Neural progenitor cell (in vitro differentiated cells): ENCODE measurements at regions not wholly inside any gene's neighbourhood (a gene's known extent, or its start where the extent isn't known, plus 50 kb on each side); places are given as distances from the start of the nearest gene placed in this dataset.

Experiments
- DNase-seq: peaks from one replicate; pipeline ENCODE4 v3.0.0-alpha.2; 2016; ENCODE audit warnings: low spot score
- H2AFZ ChIP-seq: fragments of 200-600 bp; sonication (generic); replicated peaks from 2 replicates; pipeline ENCODE4 v1.6.1; 2016; ENCODE audit warnings: antibody characterized with exemption
- H3F3A ChIP-seq: fragments of 200-600 bp; sonication (generic); 2 replicates; pipeline ENCODE4 v1.6.1; 2016; ENCODE audit warnings: antibody characterized with exemption, low read depth
- H3K27ac ChIP-seq: fragments of 200-600 bp; sonication (generic); 2 replicates; pipeline ENCODE4 v1.5.1; 2016; ENCODE audit warnings: mild to moderate bottlenecking
- H3K27me3 ChIP-seq: fragments of 200-600 bp; sonication (generic); 2 replicates; pipeline ENCODE4 v1.6.1; 2016; ENCODE audit warnings: mild to moderate bottlenecking, moderate library complexity
- H3K36me3 ChIP-seq: fragments of 200-600 bp; sonication (generic); 2 replicates; pipeline ENCODE4 v1.5.1; 2016
- H3K4me1 ChIP-seq: fragments of 200-600 bp; sonication (generic); 2 replicates; pipeline ENCODE4 v1.6.1; 2016; ENCODE audit warnings: mixed run types
- H3K4me2 ChIP-seq: fragments of 200-600 bp; sonication (generic); 2 replicates; pipeline ENCODE4 v1.6.1; 2016
- H3K4me3 ChIP-seq: fragments of 200-600 bp; sonication (generic); 2 replicates; pipeline ENCODE4 v1.5.1; 2016
- H3K79me2 ChIP-seq: fragments of 200-600 bp; sonication (generic); 2 replicates; pipeline ENCODE4 v1.6.1; 2016; ENCODE audit warnings: low read depth
- H3K9ac ChIP-seq: fragments of 200-600 bp; sonication (generic); 2 replicates; pipeline ENCODE4 v1.6.1; 2016
- H3K9me3 ChIP-seq: fragments of 200-600 bp; sonication (generic); 2 replicates; pipeline ENCODE4 v1.5.1; 2016; ENCODE audit warnings: low read depth
- H4K20me1 ChIP-seq: fragments of 200-600 bp; sonication (generic); 2 replicates; pipeline ENCODE4 v1.6.1; 2016; ENCODE audit warnings: low read depth
- H3K27ac Mint-ChIP-seq: 3 replicates; pipeline ENCODE4 v1.8.0; 2021; ENCODE audit warnings: mixed read lengths
- H3K27me3 Mint-ChIP-seq: 2 replicates; pipeline ENCODE4 v1.8.0; 2022; ENCODE audit warnings: low read depth, mild to moderate bottlenecking, inconsistent platforms, moderate library complexity, mixed read lengths; ENCODE audit not compliant: insufficient read depth
- H3K36me3 Mint-ChIP-seq: 3 replicates; pipeline ENCODE4 v1.8.0; 2021; ENCODE audit warnings: mixed read lengths
- H3K4me1 Mint-ChIP-seq: 3 replicates; pipeline ENCODE4 v1.8.0; 2021; ENCODE audit warnings: mixed read lengths
- H3K4me3 Mint-ChIP-seq: 3 replicates; pipeline ENCODE4 v1.8.0; 2021; ENCODE audit warnings: mild to moderate bottlenecking, moderate library complexity, mixed read lengths
- H3K9me3 Mint-ChIP-seq: 3 replicates; pipeline ENCODE4 v1.8.0; 2020; ENCODE audit warnings: mixed read lengths
- CTCF ChIP-seq: fragments of 200-600 bp; sonication (generic); IDR thresholded peaks from 2 replicates; pipeline ENCODE4 v1.5.1; 2017; ENCODE audit warnings: antibody characterized with exemption, mild to moderate bottlenecking
- EZH2 ChIP-seq: fragments of 200-600 bp; sonication (generic); IDR thresholded peaks from 2 replicates; pipeline ENCODE4 v1.6.1; 2017; ENCODE audit warnings: antibody characterized with exemption, mild to moderate bottlenecking, moderate library complexity
- EZH2phosphoT487 ChIP-seq: fragments of 200-600 bp; sonication (generic); IDR thresholded peaks from 2 replicates; pipeline ENCODE4 v1.6.1; 2017; ENCODE audit warnings: antibody characterized with exemption

DNA sequence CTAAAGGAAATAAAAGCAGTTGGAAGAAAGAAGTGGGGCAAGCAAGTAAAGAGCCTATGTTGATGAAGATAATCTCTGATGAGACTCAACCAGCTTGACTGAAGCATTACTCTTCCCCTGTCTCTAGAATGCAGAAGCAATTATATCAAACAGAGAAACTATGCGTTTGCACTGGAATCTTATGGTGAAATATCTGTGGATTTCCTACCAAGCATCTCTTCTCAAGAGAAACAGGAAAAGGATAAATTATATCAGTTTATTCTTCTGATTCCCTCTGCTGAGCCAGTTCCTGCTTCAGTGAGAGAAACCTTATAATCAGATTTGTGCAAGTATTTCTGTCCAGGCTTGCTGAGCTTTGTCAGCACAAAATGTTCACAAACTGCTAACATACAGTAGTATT, 316.7 kb upstream of the SLC7A11 start:
- Histone ChIP-seq H3F3A (peaks cover 3% of the 10 kb centered on the region), H3K9ac (no peak overlapping the region), H3K9me3 (no peaks in the 10 kb centered on the region), H3K4me1 (peaks cover 15% of the 10 kb centered on the region), H3K36me3 (no peaks in the 10 kb centered on the region), H3K27me3 (no peaks in the 10 kb centered on the region), H3K79me2 (no peaks in the 10 kb centered on the region), H3K4me3 (no peak overlapping the region), H3K27ac (no peak overlapping the region), H3K4me2 (no peak overlapping the region), H4K20me1 (no peaks in the 10 kb centered on the region), H2AFZ (no peak overlapping the region)
- Mint-ChIP-seq H3K27ac (no peak overlapping the region), H3K27me3 (peaks cover 2% of the 10 kb centered on the region), H3K36me3 (peaks cover 2% of the 10 kb centered on the region), H3K4me3 (no peak overlapping the region), H3K4me1 (peaks cover 17% of the 10 kb centered on the region), H3K9me3 (peaks cover 4% of the 10 kb centered on the region)
- no peak for TF ChIP-seq CTCF
- TF ChIP-seq EZH2, result no peak
- TF ChIP-seq EZH2phosphoT487, result no peak
- DNase-seq, result no peak

GRCh38 chr4:138555584-138555983, 313.4 kb upstream of the SLC7A11 start:
- Histone ChIP-seq H3K79me2 (no peaks in the 10 kb centered on the region), H3K9me3 (no peaks in the 10 kb centered on the region), H3K9ac (no peak overlapping the region), H2AFZ (peak overlapping the region; percentile 76), H3K27me3 (no peaks in the 10 kb centered on the region), H3K4me3 (no peak overlapping the region), H3K36me3 (no peaks in the 10 kb centered on the region), H3K4me1 (peaks cover 15% of the 10 kb centered on the region), H3K27ac (no peak overlapping the region), H4K20me1 (no peaks in the 10 kb centered on the region), H3F3A (peaks cover 3% of the 10 kb centered on the region), H3K4me2 (peak overlapping the region; percentile 24)
- Mint-ChIP-seq H3K4me1 (peaks cover 17% of the 10 kb centered on the region), H3K4me3 (no peak overlapping the region), H3K36me3 (peaks cover 4% of the 10 kb centered on the region), H3K27me3 (peaks cover 6% of the 10 kb centered on the region), H3K27ac (peak overlapping the region; percentile 18), H3K9me3 (peaks cover 9% of the 10 kb centered on the region)
- peak; percentile 72 for DNase-seq
- no peak for TF ChIP-seq EZH2
- TF ChIP-seq CTCF, result peak; percentile 58

DNA sequence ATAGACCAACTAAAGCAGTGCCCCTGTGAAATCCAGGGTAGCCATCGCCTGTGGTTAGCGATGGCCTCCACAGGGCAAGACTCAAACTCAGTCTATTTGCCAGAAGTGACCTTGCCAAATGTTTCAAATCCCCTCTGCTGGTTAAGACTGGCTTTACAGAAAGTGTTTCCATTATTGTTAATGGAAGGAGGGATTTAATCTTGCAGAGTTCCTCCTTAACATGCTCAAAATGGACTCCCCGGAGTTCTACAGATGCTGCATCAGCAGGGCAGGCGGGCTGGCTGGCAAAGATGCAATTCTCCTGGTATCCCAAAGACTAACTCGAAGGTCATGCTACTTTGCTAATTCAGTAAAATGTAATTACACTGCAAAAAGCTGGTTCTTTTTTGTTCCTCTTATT, 313.0 kb upstream of the SLC7A11 start:
- Histone ChIP-seq H3F3A (peaks cover 3% of the 10 kb centered on the region), H3K27ac (no peak overlapping the region), H3K9ac (no peak overlapping the region), H3K79me2 (no peaks in the 10 kb centered on the region), H3K4me2 (peak overlapping the region; percentile 24), H3K4me1 (peaks cover 15% of the 10 kb centered on the region), H3K27me3 (no peaks in the 10 kb centered on the region), H3K36me3 (no peaks in the 10 kb centered on the region), H4K20me1 (no peaks in the 10 kb centered on the region), H3K9me3 (no peaks in the 10 kb centered on the region), H2AFZ (peak overlapping the region; percentile 76), H3K4me3 (no peak overlapping the region)
- peak; percentile 14 for DNase-seq
- Mint-ChIP-seq H3K9me3 (peaks cover 9% of the 10 kb centered on the region), H3K27me3 (peaks cover 6% of the 10 kb centered on the region), H3K4me1 (peaks cover 17% of the 10 kb centered on the region), H3K27ac (peak overlapping the region; percentile 18), H3K36me3 (peaks cover 4% of the 10 kb centered on the region), H3K4me3 (no peak overlapping the region)
- TF ChIP-seq CTCF (no peak), EZH2 (no peak), EZH2phosphoT487 (no peak)
